ENCODE measurements at regions not wholly inside any gene's neighbourhood (a gene's known extent, or its start where the extent isn't known, plus 50 kb on each side); places are given as distances from the start of the nearest gene placed in this dataset.
A peak's percentile ranks its signal among the peaks of the same experiment; 100 is the strongest.

GRCh38 chr3:194225988-194226663 lies 90.2 kb downstream of the HES1 start:
- H3K9me3 Mint-ChIP-seq: peaks cover 5% of the 10 kb centered on the region
- no peak for TF ChIP-seq CTCF (conservative IDR thresholded peaks at IDR 0.05)
- no peak for DNase-seq (ENCODE audit: extremely low spot score, unreplicated experiment)

DNA sequence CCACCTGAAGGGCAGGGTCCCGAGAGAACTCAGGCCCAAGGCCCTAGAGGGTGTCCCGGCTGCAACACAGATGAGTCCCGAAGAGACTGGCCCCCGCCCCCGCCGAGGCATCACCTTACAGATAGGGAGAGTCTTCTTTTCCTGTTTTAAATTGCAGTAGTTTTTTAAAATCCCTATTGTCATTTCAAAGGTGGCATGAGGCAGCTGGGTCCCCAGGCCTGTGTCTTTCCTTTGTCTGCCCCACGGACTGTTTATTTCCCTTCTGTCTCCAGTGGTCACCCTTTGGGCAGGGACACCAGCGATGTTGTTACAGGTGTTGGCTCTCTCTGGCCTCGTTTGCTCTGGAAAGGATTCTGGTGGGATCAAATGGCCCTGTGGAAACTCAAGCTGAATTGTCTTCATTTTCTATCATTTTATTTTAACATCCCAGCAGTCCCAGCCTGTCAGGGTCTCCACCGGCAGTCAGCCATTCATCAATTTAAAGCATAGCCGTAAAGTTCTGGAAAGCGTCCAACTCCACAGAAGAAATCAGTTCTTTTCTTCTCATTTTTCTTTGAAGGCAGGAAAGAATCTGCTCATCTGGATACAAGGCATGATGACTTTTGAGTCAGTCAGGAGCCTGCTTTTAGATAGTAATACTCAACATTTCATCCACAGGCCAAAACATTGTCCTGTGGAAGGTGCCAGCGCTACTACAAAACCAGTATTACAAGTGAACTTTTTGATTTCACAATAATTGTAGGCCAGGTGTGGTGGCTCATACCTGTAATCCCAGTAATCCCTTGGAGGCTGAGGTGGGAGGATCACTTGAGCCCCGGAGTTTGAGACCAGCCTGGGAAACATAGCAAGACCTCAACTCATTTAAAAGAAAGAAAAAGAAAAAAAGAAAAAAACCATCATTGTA lies 96.2 kb downstream of the HES1 start:
- no peak for TF ChIP-seq CTCF (conservative IDR thresholded peaks at IDR 0.05)
- H3K9me3 Mint-ChIP-seq: peaks cover 10% of the 10 kb centered on the region

More at GRCh38 chr3:194225988-194226663, 90.2 kb downstream of the HES1 start:
- Mint-ChIP-seq H3K36me3 (no peaks in the 10 kb centered on the region), H3K27me3 (peaks cover 9% of the 10 kb centered on the region), H3K4me1 (ENCODE audit: unreplicated experiment) (peaks cover 38% of the 10 kb centered on the region), H3K27ac (peak overlapping the region; percentile 37), H3K4me3 (peak overlapping the region; percentile 71)

DNA sequence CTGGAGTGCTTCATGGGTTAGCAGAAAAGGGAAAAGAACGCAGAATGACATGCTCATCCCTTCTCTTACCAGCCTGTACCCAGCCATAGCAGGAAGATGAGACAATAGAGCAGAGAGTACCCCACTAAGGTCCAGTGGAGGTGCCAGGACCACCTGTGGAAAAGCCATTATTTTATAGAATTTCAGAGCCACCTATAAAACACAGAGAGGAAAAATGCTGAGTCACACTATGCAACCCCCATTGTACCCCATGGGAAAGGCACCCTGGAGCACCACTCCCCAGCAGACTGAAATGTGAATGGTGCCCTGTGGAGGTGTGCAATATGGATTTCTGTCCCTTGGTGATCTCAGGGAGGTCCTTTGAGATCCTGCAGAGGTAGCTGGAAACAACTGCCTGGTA lies 97.2 kb downstream of the HES1 start:
- Mint-ChIP-seq H3K4me3 (no peak overlapping the region), H3K27me3 (no peaks in the 10 kb centered on the region), H3K4me1 (ENCODE audit: unreplicated experiment) (peaks cover 34% of the 10 kb centered on the region), H3K27ac (no peak overlapping the region), H3K36me3 (no peaks in the 10 kb centered on the region), H3K9me3 (peaks cover 14% of the 10 kb centered on the region)
- no peak for TF ChIP-seq CTCF (conservative IDR thresholded peaks at IDR 0.05)
- DNase-seq (ENCODE audit: extremely low spot score, unreplicated experiment): no peak

More for the DNA sequence above, 96.2 kb downstream of the HES1 start:
- Mint-ChIP-seq H3K4me1 (ENCODE audit: unreplicated experiment) (peaks cover 34% of the 10 kb centered on the region), H3K4me3 (peak overlapping the region; percentile 40), H3K36me3 (no peaks in the 10 kb centered on the region), H3K27me3 (no peaks in the 10 kb centered on the region), H3K27ac (peak overlapping the region; percentile 86)
- no peak for DNase-seq (ENCODE audit: extremely low spot score, unreplicated experiment)

DNA sequence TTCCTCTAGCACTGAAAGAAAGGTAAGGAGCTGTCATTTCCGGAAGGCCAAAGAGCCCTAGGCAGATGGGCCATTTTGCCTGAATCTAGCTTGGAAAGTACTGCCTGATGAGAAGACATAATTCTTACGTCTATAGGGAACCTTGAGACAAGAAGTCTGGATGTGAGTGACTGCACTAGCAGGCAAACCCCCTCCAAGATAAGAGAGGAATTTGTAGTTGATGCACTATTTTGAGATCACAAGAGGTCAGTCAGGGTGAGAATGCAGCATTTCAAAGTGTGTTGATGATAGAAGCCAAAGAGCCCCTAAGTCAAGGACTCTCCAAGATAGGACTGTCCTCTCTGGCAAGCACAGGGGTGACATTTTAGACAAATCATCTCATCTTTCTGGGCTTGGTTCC lies 99.2 kb downstream of the HES1 start:
- H3K4me3 Mint-ChIP-seq: peak overlapping the region; percentile 46
- H3K4me1 Mint-ChIP-seq (ENCODE audit: unreplicated experiment): peaks cover 29% of the 10 kb centered on the region
- no peaks in the 10 kb centered on the region for H3K36me3 Mint-ChIP-seq
- H3K27ac Mint-ChIP-seq: peak overlapping the region; percentile 32
- DNase-seq (ENCODE audit: extremely low spot score, unreplicated experiment): no peak
- no peaks in the 10 kb centered on the region for H3K27me3 Mint-ChIP-seq
- TF ChIP-seq CTCF (conservative IDR thresholded peaks at IDR 0.05): no peak
- peaks cover 14% of the 10 kb centered on the region for H3K9me3 Mint-ChIP-seq

DNA sequence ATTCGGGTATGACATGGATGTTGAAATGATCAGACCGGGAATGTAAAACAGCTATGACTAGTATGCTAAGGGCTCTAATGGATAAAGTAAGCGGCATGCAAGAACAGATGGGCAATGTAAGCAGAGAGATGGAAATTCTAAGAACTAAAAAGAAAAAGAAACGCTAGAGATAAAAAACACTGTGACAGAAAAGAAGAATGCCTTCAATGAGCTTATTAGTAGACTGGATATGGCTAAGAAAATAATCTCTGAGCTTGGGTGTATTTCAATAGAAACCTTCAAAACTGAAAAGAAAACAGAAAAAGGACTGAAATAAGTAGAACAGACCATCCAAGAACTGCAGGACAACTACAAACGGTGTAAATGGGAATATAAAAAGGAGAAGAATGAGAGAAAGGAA lies 101.2 kb downstream of the HES1 start:
- H3K9me3 Mint-ChIP-seq: peaks cover 14% of the 10 kb centered on the region
- H3K27ac Mint-ChIP-seq: no peak overlapping the region
- H3K4me3 Mint-ChIP-seq: no peak overlapping the region
- H3K4me1 Mint-ChIP-seq (ENCODE audit: unreplicated experiment): peaks cover 24% of the 10 kb centered on the region
- TF ChIP-seq CTCF (conservative IDR thresholded peaks at IDR 0.05): no peak
- no peak for DNase-seq (ENCODE audit: extremely low spot score, unreplicated experiment)
- no peaks in the 10 kb centered on the region for H3K27me3 Mint-ChIP-seq
- H3K36me3 Mint-ChIP-seq: no peaks in the 10 kb centered on the region

Measured in type B pancreatic cell (in vitro differentiated cells).